Activated B cell treated with CpG ODN at 0.5 μM for 24 hours (primary cell): ENCODE measurements at regions not wholly inside any gene's neighbourhood (a gene's known extent, or its start where the extent isn't known, plus 50 kb on each side); places are given as distances from the start of the nearest gene placed in this dataset.

Source experiments
- ATAC-seq: fragments of 200-7000 bp; cut with Tn5 transposase; one replicate; pipeline ENCODE4 v1.10.0; 2021; ENCODE audit warnings: low read depth, mild to moderate bottlenecking, moderate library complexity
- CTCF ChIA-PET: fragments of 350-600 bp; sonication (Branson Sonifier 250); formaldehyde crosslinking; loops from one replicate; lab custom pipeline; 2021; ENCODE audit warnings: antibody characterized with exemption; lab: Charles Lee
- POLR2A ChIA-PET: fragments of 350-600 bp; sonication (Branson Sonifier 250); formaldehyde crosslinking; loops from one replicate; lab custom pipeline; 2021; ENCODE audit warnings: antibody characterized with exemption; lab: Charles Lee
- DNase-seq: peaks from one replicate; pipeline ENCODE4 v3.0.0; 2022
- H3K27ac Mint-ChIP-seq: one replicate; pipeline ENCODE4 v1.8.0; 2020; ENCODE audit warnings: mixed read lengths
- H3K27me3 Mint-ChIP-seq: one replicate; pipeline ENCODE4 v1.8.0; 2021; ENCODE audit warnings: mixed read lengths
- H3K36me3 Mint-ChIP-seq: one replicate; pipeline ENCODE4 v1.8.0; 2021; ENCODE audit warnings: low read depth, mixed read lengths
- H3K4me1 Mint-ChIP-seq: one replicate; pipeline ENCODE4 v1.8.0; 2021; ENCODE audit warnings: mixed read lengths
- H3K4me3 Mint-ChIP-seq: one replicate; pipeline ENCODE4 v1.8.0; 2020; ENCODE audit warnings: mild to moderate bottlenecking, mixed read lengths
- H3K9me3 Mint-ChIP-seq: one replicate; pipeline ENCODE4 v1.8.0; 2020; ENCODE audit warnings: mixed read lengths
- CTCF ChIP-seq: fragments of 200-600 bp; IDR thresholded peaks from one replicate; pipeline ENCODE4 v1.8.0; 2022; ENCODE audit warnings: antibody characterized with exemption, mild to moderate bottlenecking
- intact Hi-C: fragments of 100-400 bp; cut with micrococcal nuclease; formaldehyde crosslinking; loops from one replicate; pipeline ENCODE4 v1.15.1; 2024

GRCh38 chr4:19379191-19379708 lies 872.5 kb upstream of the SLIT2 start:
- ChIA-PET CTCF (no interaction called here), POLR2A (no interaction called here)
- Mint-ChIP-seq H3K9me3 (peaks cover 4% of the 10 kb centered on the region), H3K36me3 (no peaks in the 10 kb centered on the region), H3K4me1 (no peaks in the 10 kb centered on the region), H3K4me3 (no peak overlapping the region), H3K27me3 (no peaks in the 10 kb centered on the region), H3K27ac (no peak overlapping the region)
- intact Hi-C loops: no loop called here
- ATAC-seq (no peak), DNase-seq (no peak)
- no peak for TF ChIP-seq CTCF

GRCh38 chr4:19375931-19376330 lies 875.8 kb upstream of the SLIT2 start:
- ChIA-PET POLR2A (no interaction called here), CTCF (no interaction called here)
- ATAC-seq: no peak
- DNase-seq: no peak
- Mint-ChIP-seq H3K4me1 (no peaks in the 10 kb centered on the region), H3K4me3 (no peak overlapping the region), H3K36me3 (no peaks in the 10 kb centered on the region), H3K27me3 (no peaks in the 10 kb centered on the region), H3K9me3 (peaks cover 7% of the 10 kb centered on the region), H3K27ac (no peak overlapping the region)
- TF ChIP-seq CTCF: no peak
- intact Hi-C loops: no loop called here

- no peak overlapping the region for H3K27ac Mint-ChIP-seq
- no peaks in the 10 kb centered on the region for H3K27me3 Mint-ChIP-seq
- DNase-seq: no peak
- peaks cover 7% of the 10 kb centered on the region for H3K9me3 Mint-ChIP-seq
- POLR2A ChIA-PET: no interaction called here
- no peaks in the 10 kb centered on the region for H3K4me1 Mint-ChIP-seq
- no peak overlapping the region for H3K4me3 Mint-ChIP-seq
- no peaks in the 10 kb centered on the region for H3K36me3 Mint-ChIP-seq
- CTCF ChIA-PET: no interaction called here
- intact Hi-C loops: no loop called here
- ATAC-seq: no peak
- TF ChIP-seq CTCF: no peak
These were observed 876.4 kb upstream of the SLIT2 start for GRCh38 chr4:19375136-19375804.

- no peaks in the 10 kb centered on the region for H3K27me3 Mint-ChIP-seq
- H3K4me3 Mint-ChIP-seq: no peak overlapping the region
- H3K36me3 Mint-ChIP-seq: no peaks in the 10 kb centered on the region
- intact Hi-C loops: no loop called here
- ChIA-PET POLR2A (no interaction called here), CTCF (no interaction called here)
- no peak for ATAC-seq
- TF ChIP-seq CTCF: no peak
- no peak for DNase-seq
- H3K9me3 Mint-ChIP-seq: peaks cover 7% of the 10 kb centered on the region
- H3K27ac Mint-ChIP-seq: no peak overlapping the region
- no peaks in the 10 kb centered on the region for H3K4me1 Mint-ChIP-seq
These were observed 879.3 kb upstream of the SLIT2 start for GRCh38 chr4:19372390-19372789.

GRCh38 chr4:19368800-19369199 lies 882.9 kb upstream of the SLIT2 start:
- Mint-ChIP-seq H3K27ac (no peak overlapping the region), H3K27me3 (no peaks in the 10 kb centered on the region)

More at GRCh38 chr4:19368800-19369199, 882.9 kb upstream of the SLIT2 start:
- ATAC-seq: no peak
- DNase-seq: no peak
- ChIA-PET POLR2A (no interaction called here), CTCF (no interaction called here)
- H3K4me3 Mint-ChIP-seq: no peak overlapping the region
- H3K9me3 Mint-ChIP-seq: peaks cover 3% of the 10 kb centered on the region
- no peaks in the 10 kb centered on the region for H3K4me1 Mint-ChIP-seq
- TF ChIP-seq CTCF: no peak
- intact Hi-C loops: no loop called here
- no peaks in the 10 kb centered on the region for H3K36me3 Mint-ChIP-seq
